ENCODE measurements at regions not wholly inside any gene's neighbourhood (a gene's known extent, or its start where the extent isn't known, plus 50 kb on each side); places are given as distances from the start of the nearest gene placed in this dataset.

DNA sequence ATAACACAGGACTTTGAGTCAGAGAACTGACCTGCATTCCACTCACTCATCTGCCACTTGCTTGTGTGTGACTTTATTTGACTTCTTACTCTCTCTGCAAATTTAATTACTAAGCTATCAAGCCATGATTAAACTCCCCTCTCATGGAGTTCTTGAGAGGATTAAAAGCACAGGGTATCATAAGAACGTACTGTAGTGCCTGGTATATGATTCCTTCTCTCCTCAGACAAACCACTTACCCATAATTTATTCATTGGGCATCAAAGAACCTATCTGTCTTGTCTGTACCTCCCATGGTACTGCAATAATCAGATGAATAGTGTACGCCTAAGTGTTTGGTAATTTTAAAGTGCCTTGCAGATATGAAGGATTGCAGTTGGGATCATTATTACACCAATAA lies 130.6 kb upstream of the UBASH3B start:
- no peak overlapping the region for H3K9ac ChIP-seq (ENCODE audit: low read depth in 1 of 2, low read length in 2 of 2)
- 65% methylated on average over 2 of the region's 2 CpGs for whole genome bisulfite sequencing

More for the DNA sequence above, 130.6 kb upstream of the UBASH3B start:
- TF ChIP-seq HNF4A (conservative IDR thresholded peaks at IDR 0.05) (no peak), EGR1 (IDR thresholded peaks at IDR 0.05; ENCODE audit: low read depth in 2 of 2) (no peak), FOXA1 (IDR thresholded peaks at IDR 0.05) (no peak), CTCF (IDR thresholded peaks at IDR 0.05; ENCODE audit: low read depth, low read length, missing input control) (no peak), RAD21 (IDR thresholded peaks at IDR 0.05) (no peak), NR2F2 (IDR thresholded peaks at IDR 0.05) (no peak), SP1 (IDR thresholded peaks at IDR 0.05) (no peak), ATF3 (IDR thresholded peaks at IDR 0.05) (no peak), YY1 (IDR thresholded peaks at IDR 0.05) (no peak), HNF4G (IDR thresholded peaks at IDR 0.05) (no peak), TAF1 (conservative IDR thresholded peaks at IDR 0.05) (no peak), REST (IDR thresholded peaks at IDR 0.05) (no peak), RXRA (IDR thresholded peaks at IDR 0.05) (no peak), MAX (IDR thresholded peaks at IDR 0.05) (no peak), FOXA2 (IDR thresholded peaks at IDR 0.05) (no peak), GABPA (IDR thresholded peaks at IDR 0.05 in 1 of 2, conservative IDR thresholded peaks at IDR 0.05 in 1 of 2) (no peak), JUND (IDR thresholded peaks at IDR 0.05) (no peak)
- TF ChIP-seq, protein P1, sequence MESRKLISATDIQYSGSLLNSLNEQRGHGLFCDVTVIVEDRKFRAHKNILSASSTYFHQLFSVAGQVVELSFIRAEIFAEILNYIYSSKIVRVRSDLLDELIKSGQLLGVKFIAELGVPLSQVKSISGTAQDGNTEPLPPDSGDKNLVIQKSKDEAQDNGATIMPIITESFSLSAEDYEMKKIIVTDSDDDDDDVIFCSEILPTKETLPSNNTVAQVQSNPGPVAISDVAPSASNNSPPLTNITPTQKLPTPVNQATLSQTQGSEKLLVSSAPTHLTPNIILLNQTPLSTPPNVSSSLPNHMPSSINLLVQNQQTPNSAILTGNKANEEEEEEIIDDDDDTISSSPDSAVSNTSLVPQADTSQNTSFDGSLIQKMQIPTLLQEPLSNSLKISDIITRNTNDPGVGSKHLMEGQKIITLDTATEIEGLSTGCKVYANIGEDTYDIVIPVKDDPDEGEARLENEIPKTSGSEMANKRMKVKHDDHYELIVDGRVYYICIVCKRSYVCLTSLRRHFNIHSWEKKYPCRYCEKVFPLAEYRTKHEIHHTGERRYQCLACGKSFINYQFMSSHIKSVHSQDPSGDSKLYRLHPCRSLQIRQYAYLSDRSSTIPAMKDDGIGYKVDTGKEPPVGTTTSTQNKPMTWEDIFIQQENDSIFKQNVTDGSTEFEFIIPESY (IDR thresholded peaks at IDR 0.05): no peak
- Histone ChIP-seq H3K27me3 (ENCODE audit: control insufficient read depth in 4 of 4, insufficient read depth in 4 of 4, low read length in 3 of 4) (peaks cover 0 to 3% (median 0%) of the 10 kb centered on the region in 4 donors), H3K9me3 (ENCODE audit: control insufficient read depth in 4 of 4, low read length in 3 of 4) (no peaks in the 10 kb centered on the region), H3K27ac (ENCODE audit: low read depth in 1 of 2, low read length in 2 of 2) (no peak overlapping the region), H3K4me3 (ENCODE audit: low read depth in 1 of 3, low read length in 3 of 3) (no peak overlapping the region), H3K36me3 (ENCODE audit: control insufficient read depth in 4 of 4, insufficient read depth in 3 of 4, low read depth in 1 of 4, low read length in 3 of 4) (no peaks in the 10 kb centered on the region), H3K4me1 (ENCODE audit: control insufficient read depth in 4 of 4, insufficient read depth in 4 of 4, low read length in 3 of 4) (no peaks in the 10 kb centered on the region)
- DNase-seq (ENCODE audit: low spot score): no peak
